H1 (cell line): ENCODE measurements at regions not wholly inside any gene's neighbourhood (a gene's known extent, or its start where the extent isn't known, plus 50 kb on each side); places are given as distances from the start of the nearest gene placed in this dataset.

Source experiments
- CEBPB ChIP-seq: IDR thresholded peaks from 2 replicates; pipeline ENCODE4 v1.6.1; 2012; ENCODE audit warnings: low read depth, low read length
- CHD7 ChIP-seq: fragments of 300-600 bp; sonication (generic); IDR thresholded peaks from 2 replicates; pipeline ENCODE4 v1.7.1; 2012; ENCODE audit warnings: low read length, moderate library complexity, mild to moderate bottlenecking, inconsistent platforms; ENCODE audit not compliant: insufficient replicate concordance
- EP300 ChIP-seq, 2 experiments: IDR thresholded peaks; 1 replicate in 1 of 2; 2 replicates in 1 of 2; pipeline ENCODE4 v1.6.1; 2011 to 2012; ENCODE audit warnings: low read depth in 2 of 2, low read length in 2 of 2, mild to moderate bottlenecking in 2 of 2, borderline replicate concordance in 1 of 2, inconsistent platforms in 1 of 2, moderate library complexity in 1 of 2
- EZH2 ChIP-seq: fragments of 200-600 bp; sonication (generic); IDR thresholded peaks from 2 replicates; pipeline ENCODE4 v1.7.1; 2012; ENCODE audit warnings: low read depth, mild to moderate bottlenecking, moderate library complexity, low read length, inconsistent platforms; ENCODE audit not compliant: severe bottlenecking
- MAFK ChIP-seq: IDR thresholded peaks from 2 replicates; pipeline ENCODE4 v1.6.1; 2012; ENCODE audit warnings: low read depth, mild to moderate bottlenecking, improper control_type of control experiment, low read length
- PHF8 ChIP-seq: fragments of 200-600 bp; sonication (generic); conservative IDR thresholded peaks from 2 replicates; pipeline ENCODE4 v1.7.1; 2012; ENCODE audit warnings: low read depth, mild to moderate bottlenecking, inconsistent platforms, low read length, moderate library complexity
- POU5F1 ChIP-seq: IDR thresholded peaks from 2 replicates; pipeline ENCODE4 v1.6.1; 2011; ENCODE audit warnings: low read depth, mild to moderate bottlenecking, low read length, moderate library complexity
- TAF1 ChIP-seq: IDR thresholded peaks from 2 replicates; pipeline ENCODE4 v1.6.1; 2011; ENCODE audit warnings: mild to moderate bottlenecking, low read depth, low read length
- ZNF274 ChIP-seq: IDR thresholded peaks from 2 replicates; pipeline ENCODE4 v1.7.0; 2012; ENCODE audit warnings: low read length, borderline replicate concordance; ENCODE audit errors: extremely low read depth

- TF ChIP-seq CHD7 (no peak), POU5F1 (no peak), ZNF274 (no peak), CEBPB (no peak), TAF1 (no peak), MAFK (no peak), EZH2 (no peak), EP300 (IDR thresholded peaks at IDR 0.05; ENCODE audit: borderline replicate concordance in 1 of 2, low read depth in 2 of 2, low read length in 2 of 2) (no peak), PHF8 (no peak)
These were observed 158.4 kb downstream of the KLF13 start (continued) for GRCh38 chr15:31484986-31485385.
